NCI-H2029 treated with DMSO at 0.1 percent for 48 hours (cell line): ENCODE measurements at regions not wholly inside any gene's neighbourhood (a gene's known extent, or its start where the extent isn't known, plus 50 kb on each side); places are given as distances from the start of the nearest gene placed in this dataset.

Source experiments
- DNase-seq: peaks from one replicate; lab custom pipeline; 2025; lab: John Stamatoyannopoulos, UW

DNA sequence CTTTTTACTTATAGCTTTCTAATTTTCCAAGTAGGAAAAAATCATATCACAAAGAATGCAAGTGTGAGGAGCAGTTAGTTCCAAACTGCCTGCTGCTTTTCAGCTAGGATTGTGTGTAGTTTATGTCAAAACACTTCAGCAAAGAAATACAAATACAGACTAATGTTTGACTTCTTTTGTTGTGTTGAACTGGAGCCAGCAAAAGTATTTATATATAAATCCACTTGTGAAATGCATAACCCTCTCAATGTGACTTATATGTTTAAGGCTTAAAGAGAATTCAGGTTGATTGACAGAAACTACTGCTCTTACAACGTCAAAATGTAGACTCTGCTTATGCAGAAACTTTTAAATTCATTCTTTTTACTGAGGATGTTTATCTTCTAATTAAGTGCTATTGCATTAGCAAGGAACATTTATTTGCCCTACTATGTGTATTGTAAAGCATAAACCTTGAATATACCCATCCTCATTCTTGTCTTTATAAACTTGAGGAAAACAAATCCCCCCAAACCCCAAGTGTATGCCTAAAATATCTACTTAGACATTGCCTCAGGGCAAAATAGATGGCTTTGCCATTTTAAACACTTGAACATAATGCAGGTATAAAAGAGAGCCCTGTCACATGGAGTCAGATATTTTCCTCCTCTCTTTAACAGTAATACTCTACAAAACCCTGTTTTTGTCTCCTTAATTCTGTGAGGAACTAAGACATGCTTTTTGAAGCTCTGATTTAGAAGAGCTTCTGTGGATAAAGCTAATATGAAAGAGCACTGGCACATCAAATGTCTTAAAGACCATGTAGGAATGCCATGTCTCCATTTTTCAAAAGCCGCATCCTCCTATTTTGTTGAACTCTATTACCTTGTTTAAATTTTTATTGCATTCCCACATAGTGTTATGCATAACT is 302.8 kb upstream of the TBC1D5 start:
- no peak for DNase-seq

DNA sequence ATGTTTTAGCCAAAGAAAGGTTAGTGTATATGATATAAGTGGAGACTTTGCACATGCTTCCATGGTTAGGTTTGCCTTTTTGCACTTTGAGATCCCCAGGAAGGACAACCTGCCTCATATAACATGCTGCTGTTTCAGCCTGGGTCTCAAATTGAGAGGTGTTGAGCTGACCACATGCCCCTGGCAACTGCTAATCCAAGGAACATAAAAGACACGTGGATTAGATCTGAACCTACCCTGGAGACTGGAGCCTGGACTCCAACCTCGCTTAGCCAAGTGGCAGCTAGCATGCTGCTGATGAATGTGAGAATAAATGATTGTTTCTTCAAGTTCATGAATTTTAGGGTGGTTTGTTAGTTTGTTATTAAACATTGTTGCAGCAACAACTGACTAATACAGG is 301.8 kb upstream of the TBC1D5 start:
- no peak for DNase-seq

DNA sequence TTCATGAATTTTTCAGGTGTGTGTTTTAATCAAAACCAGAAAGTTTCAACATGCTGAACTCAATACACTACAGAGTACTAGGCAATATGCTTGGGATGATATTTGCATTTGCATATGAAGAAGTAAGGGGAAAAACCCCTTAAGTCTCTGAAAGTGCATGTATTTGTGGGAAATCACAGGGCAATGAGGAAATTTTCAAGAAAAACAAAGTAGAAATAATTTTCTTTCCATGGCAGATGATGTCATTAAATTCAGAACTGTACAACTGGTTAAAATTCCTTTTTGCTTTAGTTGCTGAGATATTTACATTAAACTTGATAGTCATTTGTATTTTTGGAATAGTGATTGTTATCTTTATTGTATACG is 294.0 kb upstream of the TBC1D5 start:
- no peak for DNase-seq

DNA sequence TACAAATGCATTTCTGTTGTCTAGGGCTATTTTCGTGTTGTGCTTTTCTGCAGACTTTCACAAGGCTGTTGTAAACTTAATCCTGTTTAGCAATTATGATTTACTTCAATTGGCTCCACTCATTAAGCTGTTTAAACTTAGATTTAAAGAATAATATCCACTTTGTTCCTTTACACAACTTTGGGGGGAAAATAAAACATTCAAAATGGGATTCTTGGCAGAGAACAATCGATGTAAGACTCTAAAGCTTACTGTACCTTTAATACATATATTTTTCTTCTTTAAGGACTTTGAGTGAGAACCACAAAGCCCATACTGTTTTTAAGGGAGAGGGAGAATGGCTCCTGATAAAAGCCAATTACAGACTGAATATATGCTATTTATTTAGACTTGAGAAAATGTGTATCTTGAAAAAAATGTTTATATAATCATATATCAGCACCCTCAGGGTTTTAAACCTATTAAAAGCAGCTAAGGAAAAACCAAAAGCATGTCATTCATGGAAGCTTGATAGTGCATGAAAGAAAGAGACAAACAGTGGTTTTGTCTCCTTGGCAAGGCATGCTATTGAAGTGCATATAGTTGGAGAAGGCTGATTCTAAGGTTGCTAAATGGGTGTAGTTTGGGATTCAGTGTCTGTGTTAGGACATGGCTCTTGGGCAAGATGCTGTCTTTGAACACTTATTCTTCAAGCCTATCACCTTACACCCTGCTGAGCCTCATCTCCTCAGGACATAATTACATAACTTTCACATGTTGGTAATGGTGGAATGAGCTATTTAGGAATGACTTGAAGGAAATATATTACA is 293.4 kb upstream of the TBC1D5 start:
- DNase-seq: no peak

DNA sequence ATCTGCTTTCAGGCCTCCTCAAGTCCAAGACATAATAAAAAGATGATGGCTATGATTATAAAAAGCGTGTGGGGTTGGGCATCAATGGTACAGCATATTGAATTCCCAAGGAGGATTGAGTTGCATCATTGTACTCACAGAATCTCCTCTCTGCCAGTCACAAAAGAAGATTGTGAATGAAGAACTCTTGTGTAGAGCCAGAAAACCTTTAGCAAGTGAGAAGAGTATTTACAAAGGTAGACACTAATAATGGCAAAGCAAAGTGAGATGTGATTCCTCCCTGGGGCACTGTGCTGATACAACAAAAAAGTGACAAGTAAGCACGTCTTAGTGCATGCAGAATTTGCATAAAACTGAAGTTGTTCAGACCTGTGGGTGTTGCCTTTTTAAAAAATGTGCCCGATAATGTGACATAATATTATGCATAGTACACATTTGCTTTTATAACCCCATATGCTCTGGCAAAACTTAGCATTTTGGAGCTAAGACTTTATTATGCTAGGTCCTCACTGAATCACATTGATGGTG is 291.2 kb upstream of the TBC1D5 start:
- no peak for DNase-seq

DNA sequence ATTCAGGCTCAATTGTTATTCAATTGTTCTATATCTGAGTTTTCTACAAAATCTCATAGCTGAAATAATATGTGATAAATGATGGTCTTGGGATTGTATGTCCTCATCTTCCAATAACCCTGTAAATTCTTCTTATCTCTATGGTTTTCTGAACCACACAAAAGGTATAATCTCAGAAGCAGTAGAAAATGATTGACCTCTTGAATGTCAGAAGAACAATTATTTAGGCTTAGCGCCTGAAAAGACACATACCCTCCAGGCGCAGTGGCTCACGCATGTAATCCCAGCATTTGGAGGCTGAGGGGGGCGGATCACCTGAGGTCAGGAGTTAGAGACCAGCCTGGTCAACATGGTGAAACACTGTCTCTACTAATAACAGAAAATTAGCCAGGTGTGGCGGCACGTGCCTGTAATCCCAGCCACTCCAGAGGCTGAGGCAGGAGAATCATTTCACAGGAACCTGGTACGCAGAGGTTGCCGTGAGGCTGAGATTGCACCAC is 288.0 kb upstream of the TBC1D5 start:
- no peak for DNase-seq

DNA sequence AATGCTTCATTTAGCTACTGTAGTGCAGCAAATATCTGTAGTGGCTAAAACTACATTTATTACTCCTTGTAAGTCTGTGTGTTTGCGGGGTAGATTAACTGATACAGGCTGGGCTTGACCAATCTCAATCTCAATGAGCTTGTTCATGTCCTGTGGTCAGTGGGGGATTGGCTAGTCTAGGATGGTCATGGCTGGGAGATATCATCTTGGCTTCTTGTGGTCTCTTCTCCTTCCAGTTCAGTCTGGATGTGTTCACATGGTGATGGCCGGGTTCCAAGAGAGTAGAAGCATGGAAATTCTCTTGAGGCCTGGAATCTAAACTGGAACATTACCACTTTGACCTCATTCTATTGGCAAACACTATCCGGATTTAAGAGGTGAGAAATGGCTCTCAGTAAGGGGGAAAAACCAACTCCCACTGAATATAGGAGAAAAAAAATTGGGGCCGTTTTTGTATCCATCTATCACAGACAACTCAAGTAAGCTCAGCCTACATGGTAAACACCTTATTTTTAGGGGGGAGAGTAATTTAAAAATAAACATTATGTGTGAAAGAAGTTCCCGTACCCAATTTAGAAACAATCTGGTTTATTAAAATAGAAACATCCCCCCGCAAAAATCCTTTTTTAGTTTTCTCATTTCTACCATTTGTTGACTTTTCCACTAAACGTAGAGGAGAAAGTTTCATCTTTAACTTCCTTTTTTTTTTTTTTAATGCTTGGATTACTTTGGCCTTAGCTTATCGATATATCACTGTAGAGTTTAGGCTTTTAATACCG is 284.9 kb upstream of the TBC1D5 start:
- no peak for DNase-seq

DNA sequence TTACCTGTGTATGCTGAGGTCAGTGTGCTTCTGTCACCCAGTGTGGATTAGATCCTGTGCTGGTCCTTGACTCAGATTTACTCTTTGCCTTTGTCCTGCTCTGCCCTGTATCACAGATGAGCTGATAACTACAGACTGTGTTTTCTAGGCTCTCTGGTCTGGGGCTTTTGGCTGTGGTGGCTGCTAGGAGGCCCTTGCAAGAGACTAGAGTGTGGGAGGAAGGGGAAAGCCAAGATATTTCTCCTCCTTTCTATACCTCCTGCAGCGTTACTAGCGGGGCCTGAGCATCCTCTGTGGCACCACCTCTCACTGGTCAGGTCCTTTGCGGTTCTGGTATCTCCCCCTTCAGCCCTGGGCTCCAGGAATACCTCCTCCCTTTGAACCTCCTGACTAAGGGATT is 282.3 kb upstream of the TBC1D5 start:
- DNase-seq: no peak

DNA sequence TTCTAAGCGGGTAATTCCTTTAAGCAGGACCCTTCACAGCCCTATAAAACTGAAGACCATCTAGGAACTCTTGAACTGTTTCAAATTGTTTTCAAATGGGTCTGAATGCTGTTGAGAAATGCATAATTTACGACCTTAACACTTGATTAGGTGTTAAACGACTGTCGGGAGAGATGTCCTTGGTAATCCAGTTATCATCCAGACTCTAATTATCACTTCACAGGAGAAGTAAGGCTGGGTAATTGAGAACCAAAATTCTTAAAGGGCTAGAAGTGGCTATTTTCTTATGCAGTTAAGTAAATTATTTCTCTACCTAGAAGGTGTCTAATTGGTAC is 276.7 kb upstream of the TBC1D5 start:
- DNase-seq: no peak

DNA sequence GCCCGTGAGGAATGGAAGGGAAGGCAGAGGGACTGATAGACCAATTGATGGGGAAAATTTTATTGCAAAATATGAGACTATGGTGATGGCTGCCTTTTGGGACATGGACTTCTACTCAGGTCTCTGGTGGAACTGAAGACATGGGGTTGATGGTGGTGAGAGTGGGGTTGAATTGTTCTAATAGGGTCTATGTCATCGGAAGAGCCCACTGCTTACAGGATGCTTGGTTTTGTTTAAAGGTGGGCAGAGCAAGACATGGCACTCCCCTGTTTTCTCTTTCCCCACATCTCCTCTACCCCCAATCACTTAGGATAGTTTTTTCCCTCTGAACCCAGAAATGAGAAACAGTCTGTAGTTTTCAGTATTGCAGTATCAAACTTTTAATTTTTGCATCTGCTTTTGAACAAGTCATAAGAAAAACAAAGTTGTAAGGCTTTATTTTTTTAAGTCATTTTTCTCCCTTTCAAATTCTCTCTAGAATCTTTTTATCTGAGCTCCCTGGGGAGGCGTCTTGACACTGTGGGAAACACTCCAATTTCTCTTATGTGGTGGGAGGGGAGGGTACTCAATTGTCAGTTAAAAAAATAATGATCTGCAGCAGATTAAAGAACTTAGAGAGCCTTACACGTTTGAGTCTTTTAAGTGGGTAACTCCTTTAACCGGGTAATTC is 276.2 kb upstream of the TBC1D5 start:
- no peak for DNase-seq

DNA sequence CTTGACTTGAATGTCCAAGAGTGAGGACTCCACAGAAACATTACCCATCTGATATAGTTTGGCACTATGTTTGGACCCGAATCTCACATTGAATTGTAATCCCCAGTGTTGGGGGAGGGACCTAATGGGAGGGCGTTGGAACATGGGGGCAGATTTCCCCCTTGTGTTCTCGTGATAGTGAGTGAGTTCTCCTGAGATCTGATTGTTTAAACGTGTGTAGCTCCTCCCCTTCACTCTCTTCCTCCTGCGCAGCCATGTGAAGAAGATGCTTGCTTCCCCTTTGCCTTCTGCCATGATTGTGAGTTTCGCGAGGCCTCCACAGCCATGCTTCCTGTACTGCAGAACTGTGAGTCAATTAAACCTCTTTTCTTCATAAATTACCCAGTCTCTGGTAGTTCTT is 273.9 kb upstream of the TBC1D5 start:
- DNase-seq: no peak

DNA sequence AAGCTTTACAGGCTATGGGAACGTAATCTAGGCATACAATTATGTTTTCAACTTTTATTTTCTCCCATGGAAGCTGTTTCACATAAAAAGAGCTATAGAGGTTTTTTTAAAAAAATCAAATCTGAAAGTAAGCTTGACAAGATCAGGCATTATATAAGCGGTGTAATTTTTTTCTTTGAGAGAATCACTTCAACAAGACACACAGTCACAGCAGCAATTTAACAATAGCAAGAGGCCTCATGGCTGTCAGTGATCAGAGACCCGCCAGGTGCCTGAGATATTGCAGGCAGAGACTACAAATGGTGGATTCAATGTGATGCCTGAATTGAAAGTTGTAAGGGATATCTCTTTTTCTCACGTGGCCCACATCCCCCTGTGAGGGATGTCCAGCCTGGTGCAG is 270.5 kb upstream of the TBC1D5 start:
- DNase-seq: no peak

DNA sequence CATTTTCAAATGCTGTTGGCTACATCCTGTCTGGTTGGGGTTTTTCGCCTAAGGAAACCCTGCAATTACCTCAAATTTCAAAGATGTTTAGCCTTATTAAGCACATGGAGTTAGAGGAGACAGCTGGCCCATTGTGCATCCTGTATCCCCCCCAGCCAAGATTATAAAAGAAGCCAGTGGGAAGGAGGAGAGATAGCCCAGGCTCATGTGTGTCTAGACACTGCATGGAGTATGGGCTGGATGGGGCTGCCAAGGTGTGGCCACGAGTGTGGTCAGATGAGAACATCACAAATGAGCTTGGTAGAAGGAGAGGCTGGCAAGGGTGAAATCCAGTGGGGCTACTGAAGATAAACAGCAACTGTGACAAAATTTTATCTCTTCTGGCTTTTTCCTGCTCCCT is 270.0 kb upstream of the TBC1D5 start:
- DNase-seq: no peak

DNA sequence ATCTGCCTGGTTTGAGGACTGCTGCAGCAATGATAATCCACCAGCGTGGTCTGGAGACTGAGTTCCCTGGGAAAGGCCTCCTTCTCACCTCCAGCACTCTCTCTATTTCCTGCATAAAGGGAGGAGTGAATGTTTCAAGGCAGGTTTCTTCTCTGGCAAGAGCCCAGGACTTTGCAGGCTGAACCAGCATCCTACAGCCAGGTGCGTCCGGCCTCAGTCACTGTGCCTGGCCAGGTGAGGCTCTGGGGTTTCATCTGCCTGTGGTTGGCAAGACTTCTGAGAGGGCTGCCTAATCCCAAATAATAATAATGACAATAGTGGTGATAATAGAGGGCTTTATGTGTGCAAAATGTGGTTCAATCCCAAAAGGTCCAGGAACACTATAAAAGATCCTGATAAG is 269.0 kb upstream of the TBC1D5 start:
- DNase-seq: no peak

DNA sequence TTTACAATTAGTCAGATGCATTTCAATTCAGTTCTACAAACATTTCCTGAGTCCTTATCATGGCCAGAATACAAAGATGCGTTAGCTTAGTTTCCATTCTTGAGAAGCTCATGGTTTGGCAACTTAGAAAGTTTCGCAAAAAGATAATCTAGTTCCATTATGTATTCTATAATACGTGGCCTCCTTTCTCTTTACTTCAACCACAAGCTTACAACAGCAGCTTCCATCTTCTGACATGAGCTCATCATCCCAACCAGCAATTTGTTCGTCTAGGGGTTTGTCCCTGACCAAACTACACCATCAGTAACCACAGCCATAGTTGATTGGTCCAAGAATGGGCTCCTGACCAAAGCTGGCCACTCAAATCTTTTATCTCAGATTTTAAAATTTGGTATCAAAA is 267.6 kb upstream of the TBC1D5 start:
- DNase-seq: no peak

DNA sequence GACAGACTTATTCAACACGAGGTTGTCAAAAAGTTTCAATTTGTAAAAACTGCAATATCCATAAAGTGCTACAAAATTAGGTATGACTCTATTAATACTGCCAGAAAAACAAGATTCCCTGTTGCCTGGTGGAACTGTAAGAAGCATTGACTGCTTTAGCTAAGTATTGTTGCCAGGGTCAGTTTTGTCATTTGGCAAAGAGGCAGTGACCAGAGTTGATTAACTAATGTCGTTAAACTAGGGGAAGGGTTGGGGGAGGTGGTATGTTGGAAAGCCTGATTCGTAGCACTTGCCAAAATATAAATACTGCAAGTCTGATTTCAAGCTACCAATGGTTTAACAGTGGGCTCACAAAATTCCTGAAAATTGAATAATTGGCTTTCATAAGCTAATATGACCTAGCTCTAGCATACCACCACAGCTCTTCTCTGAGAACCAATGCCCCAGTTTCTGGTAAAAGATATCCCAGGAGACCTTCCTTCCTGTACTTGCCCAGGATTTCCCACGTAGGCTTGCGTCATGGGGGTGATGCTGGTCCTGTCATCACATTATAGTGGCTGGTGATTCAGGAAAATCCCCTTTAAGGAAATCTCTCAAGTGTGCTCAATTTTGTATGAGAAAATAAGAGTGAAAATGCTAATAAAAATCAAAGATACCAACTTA is 266.4 kb upstream of the TBC1D5 start:
- DNase-seq: no peak

DNA sequence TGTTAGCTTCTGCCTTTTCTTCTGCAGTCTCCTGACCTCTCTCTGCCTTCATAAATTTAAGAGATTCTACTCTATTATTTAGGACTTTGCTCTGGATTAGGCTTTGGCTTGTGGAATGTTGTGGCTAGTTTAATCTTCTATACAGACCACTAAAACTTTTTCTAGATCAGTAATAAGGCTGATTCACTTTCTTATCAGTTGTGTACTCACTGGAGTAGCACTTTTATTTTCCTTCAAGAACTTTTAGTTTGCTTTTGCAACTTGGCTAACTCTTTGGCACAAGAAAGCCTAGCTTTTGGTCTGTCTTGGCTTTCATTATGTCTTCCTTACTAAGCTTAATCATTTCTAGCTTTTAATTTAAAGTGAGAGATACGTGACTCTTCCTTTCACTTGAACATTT is 265.5 kb upstream of the TBC1D5 start:
- DNase-seq: no peak

DNA sequence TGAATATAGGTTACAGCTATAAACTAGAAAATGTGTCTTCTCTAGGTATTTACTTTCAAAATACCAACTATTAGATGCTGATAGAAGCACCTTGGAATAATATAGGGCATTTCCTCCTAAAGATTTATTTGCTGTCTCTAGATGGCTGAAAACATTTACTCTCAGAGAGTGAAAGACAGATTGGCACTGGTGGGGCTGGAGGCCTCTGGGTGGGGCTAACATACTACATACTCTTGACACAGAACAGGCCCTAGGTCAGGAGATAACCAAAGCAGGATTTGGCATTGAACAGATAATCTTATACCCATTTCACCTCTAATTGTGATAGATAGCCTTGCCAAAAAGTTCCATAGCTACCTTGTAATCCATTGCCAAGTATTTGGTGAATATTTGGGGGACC is 253.3 kb upstream of the TBC1D5 start:
- no peak for DNase-seq

DNA sequence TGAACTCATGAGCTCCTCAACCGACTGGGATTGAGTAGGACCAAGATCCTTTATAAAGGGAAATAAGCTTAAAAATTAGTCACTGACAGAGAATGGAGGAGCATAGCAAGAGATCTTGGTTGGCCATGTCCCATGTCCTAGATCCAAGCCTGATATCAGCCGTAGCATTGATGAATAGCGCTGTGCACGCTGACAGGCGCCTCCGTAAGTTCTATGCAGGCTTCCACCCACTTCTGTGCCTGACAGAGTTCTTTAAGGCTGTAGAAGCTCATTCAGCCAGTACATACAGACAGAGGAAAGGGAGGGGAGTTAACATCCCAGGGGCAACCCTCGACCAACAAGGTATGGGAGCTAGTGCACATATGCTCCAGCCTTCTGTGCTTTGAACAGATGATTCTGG is 251.7 kb upstream of the TBC1D5 start:
- no peak for DNase-seq

DNA sequence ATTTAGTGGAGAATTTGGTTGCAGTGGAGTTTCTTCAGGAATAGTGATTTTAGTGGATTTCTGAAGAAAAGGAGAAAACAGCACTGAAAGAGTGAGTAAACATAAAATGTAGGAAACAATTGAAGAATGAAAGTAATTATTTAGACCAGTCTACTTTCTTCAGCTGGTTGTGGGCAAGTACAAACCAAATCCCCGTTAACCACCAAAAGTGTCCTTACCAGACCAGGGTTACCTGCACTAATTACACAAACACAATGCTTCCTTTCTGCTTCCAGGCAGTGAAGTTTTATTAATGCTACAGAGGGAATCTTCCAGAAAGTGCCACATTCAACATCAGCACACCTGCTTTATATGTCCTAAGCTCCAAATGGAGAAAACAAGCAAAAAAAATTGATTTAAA is 248.0 kb upstream of the TBC1D5 start:
- no peak for DNase-seq

DNA sequence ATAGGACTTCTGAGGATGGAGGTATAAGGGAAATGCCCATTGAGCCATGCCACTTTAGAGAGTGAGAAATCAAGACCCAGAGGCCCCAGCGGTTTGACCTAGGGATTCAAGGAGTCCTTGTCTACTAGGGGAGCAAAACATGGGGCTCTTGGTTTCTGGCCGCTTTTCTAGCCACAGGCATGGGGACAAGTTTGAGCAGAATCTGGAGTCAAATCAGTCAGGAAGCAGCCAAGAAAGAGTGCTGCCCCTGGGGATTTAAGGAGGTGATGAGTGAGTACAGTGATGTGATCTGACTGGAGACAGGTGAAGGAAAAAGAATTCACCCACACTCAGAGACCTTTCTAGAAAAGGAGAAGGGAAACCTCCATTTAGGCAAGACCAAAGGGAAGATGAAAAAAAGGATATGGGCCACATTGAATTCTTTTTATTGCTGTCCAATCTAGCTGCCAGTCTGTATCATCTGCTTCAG is 244.0 kb upstream of the TBC1D5 start:
- DNase-seq: no peak
